HL-60 (cell line): ENCODE measurements at regions not wholly inside any gene's neighbourhood (a gene's known extent, or its start where the extent isn't known, plus 50 kb on each side); places are given as distances from the start of the nearest gene placed in this dataset.

Source experiments
- GABPA ChIP-seq: IDR thresholded peaks from 2 replicates; pipeline ENCODE4 v1.6.1; 2012; ENCODE audit warnings: low read depth
- POLR2AphosphoS5 ChIP-seq: IDR thresholded peaks from 2 replicates; pipeline ENCODE4 v1.6.1; 2012; ENCODE audit warnings: low read depth
- REST ChIP-seq: IDR thresholded peaks from 2 replicates; pipeline ENCODE4 v1.6.1; 2012; ENCODE audit warnings: low read depth; ENCODE audit not compliant: insufficient replicate concordance
- TF ChIP-seq, protein P1 (sequence below): IDR thresholded peaks from one replicate; pipeline ENCODE4 v1.5.1; 2011; ENCODE audit warnings: low read length, control low read depth, inconsistent platforms; ENCODE audit not compliant: insufficient read depth

DNA sequence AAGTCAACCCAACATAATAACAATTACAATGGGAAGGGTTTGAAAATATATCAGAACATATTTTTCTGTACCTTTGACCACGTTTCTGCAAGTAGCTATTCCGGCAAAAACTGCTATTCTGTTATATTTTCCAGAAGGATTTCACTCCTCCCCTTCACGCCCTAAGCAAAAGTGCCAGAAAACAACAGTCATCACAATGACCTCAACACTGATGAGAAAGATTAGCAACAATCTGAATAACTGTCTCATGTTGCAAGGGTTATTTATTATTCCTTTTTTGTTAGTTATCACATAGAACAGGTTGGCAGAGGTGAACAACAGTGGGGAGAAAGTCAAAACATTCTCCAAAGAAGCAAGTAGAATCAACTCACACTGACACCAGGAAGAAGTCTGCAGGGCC is 269.4 kb upstream of the ARRDC4 start:
- TF ChIP-seq, protein P1, sequence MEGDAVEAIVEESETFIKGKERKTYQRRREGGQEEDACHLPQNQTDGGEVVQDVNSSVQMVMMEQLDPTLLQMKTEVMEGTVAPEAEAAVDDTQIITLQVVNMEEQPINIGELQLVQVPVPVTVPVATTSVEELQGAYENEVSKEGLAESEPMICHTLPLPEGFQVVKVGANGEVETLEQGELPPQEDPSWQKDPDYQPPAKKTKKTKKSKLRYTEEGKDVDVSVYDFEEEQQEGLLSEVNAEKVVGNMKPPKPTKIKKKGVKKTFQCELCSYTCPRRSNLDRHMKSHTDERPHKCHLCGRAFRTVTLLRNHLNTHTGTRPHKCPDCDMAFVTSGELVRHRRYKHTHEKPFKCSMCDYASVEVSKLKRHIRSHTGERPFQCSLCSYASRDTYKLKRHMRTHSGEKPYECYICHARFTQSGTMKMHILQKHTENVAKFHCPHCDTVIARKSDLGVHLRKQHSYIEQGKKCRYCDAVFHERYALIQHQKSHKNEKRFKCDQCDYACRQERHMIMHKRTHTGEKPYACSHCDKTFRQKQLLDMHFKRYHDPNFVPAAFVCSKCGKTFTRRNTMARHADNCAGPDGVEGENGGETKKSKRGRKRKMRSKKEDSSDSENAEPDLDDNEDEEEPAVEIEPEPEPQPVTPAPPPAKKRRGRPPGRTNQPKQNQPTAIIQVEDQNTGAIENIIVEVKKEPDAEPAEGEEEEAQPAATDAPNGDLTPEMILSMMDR = no peak
- no peak for TF ChIP-seq GABPA
- TF ChIP-seq POLR2AphosphoS5 = no peak
- no peak for TF ChIP-seq REST
